ENCODE measurements at regions not wholly inside any gene's neighbourhood (a gene's known extent, or its start where the extent isn't known, plus 50 kb on each side); places are given as distances from the start of the nearest gene placed in this dataset.

DNA sequence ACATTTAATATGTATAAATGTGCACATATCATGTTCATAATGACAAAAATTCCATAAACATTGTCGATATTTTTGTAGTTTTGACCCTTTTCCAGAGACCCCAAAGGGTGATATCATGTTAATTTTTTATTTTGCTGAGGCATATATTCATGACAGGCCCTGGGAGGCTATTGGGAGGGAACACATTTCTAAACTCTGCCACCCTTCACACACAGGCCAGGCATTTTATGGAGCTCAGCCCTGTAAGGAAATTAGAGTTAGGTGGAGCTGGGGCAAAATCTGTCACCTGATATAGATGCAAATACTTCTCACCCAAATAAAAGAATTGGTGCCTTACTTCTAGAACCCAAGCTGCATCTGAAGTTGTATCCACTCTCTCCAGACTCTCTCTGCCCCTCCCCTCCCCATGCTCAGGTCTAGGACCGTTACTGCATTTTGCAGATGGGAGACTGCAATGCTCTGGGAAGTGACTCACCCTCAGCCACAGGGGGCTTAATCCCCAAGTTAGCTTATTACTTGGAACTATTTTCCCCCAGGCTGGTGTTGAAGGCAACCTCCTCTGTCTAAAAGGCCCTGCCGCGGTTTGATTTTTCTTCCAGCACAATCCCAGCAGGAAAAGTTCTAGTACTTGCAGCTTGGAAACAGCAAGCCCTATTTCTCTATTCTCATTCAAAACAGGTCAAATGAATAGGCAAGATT lies 238.9 kb downstream of the EMP1 start:
- Histone ChIP-seq H3K4me3 (no peak overlapping the region), H3K4me1 (peaks cover 0 to 15% (median 9%) of the 10 kb centered on the region in 9 donors), H3K27me3 (peaks cover 0 to 34% (median 12%) of the 10 kb centered on the region in 7 donors), H3K36me3 (no peaks in the 10 kb centered on the region), H3K9me3 (no peaks in the 10 kb centered on the region), H3K27ac (no peak overlapping the region)
- 57 to 58% methylated on average over 4 of the region's 4 CpGs for WGBS, 2 donors
- no peak for ATAC-seq
- intact Hi-C loops (cut with DNase I) = no loop called here
- TF ChIP-seq, protein P1, sequence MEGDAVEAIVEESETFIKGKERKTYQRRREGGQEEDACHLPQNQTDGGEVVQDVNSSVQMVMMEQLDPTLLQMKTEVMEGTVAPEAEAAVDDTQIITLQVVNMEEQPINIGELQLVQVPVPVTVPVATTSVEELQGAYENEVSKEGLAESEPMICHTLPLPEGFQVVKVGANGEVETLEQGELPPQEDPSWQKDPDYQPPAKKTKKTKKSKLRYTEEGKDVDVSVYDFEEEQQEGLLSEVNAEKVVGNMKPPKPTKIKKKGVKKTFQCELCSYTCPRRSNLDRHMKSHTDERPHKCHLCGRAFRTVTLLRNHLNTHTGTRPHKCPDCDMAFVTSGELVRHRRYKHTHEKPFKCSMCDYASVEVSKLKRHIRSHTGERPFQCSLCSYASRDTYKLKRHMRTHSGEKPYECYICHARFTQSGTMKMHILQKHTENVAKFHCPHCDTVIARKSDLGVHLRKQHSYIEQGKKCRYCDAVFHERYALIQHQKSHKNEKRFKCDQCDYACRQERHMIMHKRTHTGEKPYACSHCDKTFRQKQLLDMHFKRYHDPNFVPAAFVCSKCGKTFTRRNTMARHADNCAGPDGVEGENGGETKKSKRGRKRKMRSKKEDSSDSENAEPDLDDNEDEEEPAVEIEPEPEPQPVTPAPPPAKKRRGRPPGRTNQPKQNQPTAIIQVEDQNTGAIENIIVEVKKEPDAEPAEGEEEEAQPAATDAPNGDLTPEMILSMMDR (IDR thresholded peaks at IDR 0.05) = no peak
- DNase-seq = no peak

DNA sequence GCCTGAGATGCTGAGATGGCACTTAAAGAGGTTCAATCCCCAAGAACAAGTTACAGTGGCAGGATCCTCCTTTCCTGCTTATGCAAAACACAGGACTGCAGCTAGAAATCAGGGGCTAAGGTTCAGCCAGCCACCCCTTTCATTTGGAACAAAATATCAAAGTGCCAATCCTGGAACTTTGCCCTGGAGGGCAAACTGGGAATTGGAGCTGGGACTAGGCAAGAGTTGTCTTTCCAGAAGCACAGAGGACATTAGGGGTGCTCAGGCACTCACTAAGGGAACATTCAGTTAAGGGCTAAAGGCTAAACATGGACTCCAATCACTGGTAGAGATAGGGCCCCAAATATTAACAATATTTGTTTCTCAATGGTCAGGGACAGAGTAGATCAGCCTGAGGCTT lies 237.2 kb downstream of the EMP1 start:
- Histone ChIP-seq H3K36me3 (no peaks in the 10 kb centered on the region), H3K4me3 (no peak overlapping the region), H3K9me3 (no peaks in the 10 kb centered on the region), H3K4me1 (peaks cover 0 to 15% (median 9%) of the 10 kb centered on the region in 9 donors), H3K27me3 (peaks cover 0 to 25% (median 4%) of the 10 kb centered on the region in 7 donors), H3K27ac (no peak overlapping the region)
- ATAC-seq (no peak), DNase-seq (no peak)
- intact Hi-C loops (cut with DNase I) = no loop called here
- TF ChIP-seq, protein P1 (IDR thresholded peaks at IDR 0.05) = no peak

DNA sequence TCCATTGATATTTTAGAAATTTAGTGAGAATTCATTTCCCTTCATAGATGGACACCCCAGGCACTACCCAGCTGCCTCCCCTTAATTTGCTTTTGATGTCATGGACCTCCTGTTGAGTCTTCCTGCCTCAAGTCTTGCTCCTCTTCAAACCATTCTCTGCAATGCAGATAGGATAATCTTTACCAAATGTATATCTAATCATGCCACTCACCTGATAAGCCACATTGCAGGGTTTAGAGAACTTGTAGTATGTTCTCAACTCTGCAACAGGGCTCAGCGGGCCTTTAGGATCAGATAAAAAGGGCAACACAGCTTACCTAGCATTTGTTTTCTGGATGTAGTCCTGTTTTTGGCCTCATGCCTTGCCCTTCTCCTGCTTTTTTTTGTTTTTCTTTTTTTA lies 234.5 kb downstream of the EMP1 start:
- TF ChIP-seq, protein P1 (IDR thresholded peaks at IDR 0.05) = no peak
- Histone ChIP-seq H3K27ac (no peak overlapping the region), H3K27me3 (peaks cover 0 to 10% (median 0%) of the 10 kb centered on the region in 7 donors), H3K36me3 (no peaks in the 10 kb centered on the region), H3K4me1 (peaks cover 0 to under 1% (median 0%) of the 10 kb centered on the region in 9 donors), H3K9me3 (peaks cover 0 to 7% (median 0%) of the 10 kb centered on the region in 11 donors), H3K4me3 (no peak overlapping the region)
- no peak for DNase-seq
- intact Hi-C loops (cut with DNase I) = no loop called here
- ATAC-seq = no peak
- WGBS, 2 donors = 83 to 86% methylated on average over 1 of the region's 1 CpG

DNA sequence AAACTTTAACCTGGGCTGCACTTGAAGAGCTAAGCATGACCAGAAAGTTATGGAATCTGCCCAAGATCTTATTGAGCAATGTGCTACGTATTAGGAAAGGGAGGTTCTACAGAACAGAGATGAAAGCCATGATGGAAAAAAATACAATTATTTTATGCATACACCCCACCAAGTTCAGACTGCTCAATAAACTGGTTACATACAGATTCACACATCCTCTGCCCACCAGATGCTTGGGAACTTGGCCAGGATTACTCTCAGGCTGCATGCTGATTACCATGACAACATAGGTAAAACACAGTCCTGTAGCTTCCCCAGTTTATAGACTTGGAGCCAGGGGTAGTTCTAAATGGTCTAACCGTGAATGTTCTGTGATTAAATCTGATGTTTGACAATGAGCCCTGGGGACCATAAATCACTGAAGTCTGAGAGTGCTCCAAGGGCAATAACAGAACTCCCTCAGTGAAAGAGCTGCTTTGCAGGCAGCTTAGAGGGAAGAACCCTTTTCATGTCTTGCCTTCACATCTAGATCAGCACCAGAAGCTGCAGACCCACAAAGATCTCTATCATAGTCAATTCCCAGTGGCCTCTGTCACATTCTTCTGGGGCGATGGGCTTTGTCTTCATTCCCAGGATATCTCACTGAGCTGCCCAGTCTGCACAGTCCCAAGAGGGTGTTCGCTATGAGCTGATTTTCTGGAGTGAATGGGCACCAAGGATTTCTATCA lies 232.2 kb downstream of the EMP1 start:
- Histone ChIP-seq H3K36me3 (no peaks in the 10 kb centered on the region), H3K4me3 (no peak overlapping the region), H3K9me3 (peaks cover 0 to 7% (median 0%) of the 10 kb centered on the region in 11 donors), H3K4me1 (no peaks in the 10 kb centered on the region), H3K27ac (no peak overlapping the region), H3K27me3 (peaks cover 0 to 3% (median 0%) of the 10 kb centered on the region in 7 donors)
- intact Hi-C loops (cut with DNase I) = no loop called here
- TF ChIP-seq, protein P1 (IDR thresholded peaks at IDR 0.05) = no peak
- 65 to 72% methylated on average over 4 of the region's 4 CpGs for WGBS, 2 donors
- no peak for ATAC-seq
- no peak for DNase-seq
